GM12873 (cell line): ENCODE measurements at regions not wholly inside any gene's neighbourhood (a gene's known extent, or its start where the extent isn't known, plus 50 kb on each side); places are given as distances from the start of the nearest gene placed in this dataset.

Experiments
- TF ChIP-seq, protein P1 (sequence below): IDR thresholded peaks from 2 replicates; pipeline ENCODE4 v1.5.1; 2012; ENCODE audit warnings: low read depth, mild to moderate bottlenecking, moderate library complexity, low read length, control low read depth; ENCODE audit not compliant: insufficient read depth; ENCODE audit errors: missing control alignments

DNA sequence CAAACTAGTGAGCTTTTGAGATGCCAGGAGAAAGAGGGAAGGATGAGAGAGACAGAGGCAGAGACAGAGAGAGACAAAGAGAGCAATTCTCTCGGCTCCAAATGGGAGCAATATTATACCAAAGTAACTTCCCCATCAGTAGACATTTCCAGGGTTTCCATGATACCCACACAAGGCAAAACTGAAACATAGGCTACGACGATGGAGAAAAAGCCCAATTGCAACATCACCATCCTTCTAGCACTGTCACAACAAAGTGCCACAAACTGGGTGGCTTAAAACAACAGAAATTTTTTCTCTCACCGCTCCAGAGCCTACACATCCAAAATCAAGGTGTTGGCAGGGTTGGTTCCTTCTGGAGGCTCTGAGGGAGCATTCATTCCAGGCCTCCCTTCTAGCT lies 81.4 kb downstream of the KCTD12 start:
- TF ChIP-seq, protein P1, sequence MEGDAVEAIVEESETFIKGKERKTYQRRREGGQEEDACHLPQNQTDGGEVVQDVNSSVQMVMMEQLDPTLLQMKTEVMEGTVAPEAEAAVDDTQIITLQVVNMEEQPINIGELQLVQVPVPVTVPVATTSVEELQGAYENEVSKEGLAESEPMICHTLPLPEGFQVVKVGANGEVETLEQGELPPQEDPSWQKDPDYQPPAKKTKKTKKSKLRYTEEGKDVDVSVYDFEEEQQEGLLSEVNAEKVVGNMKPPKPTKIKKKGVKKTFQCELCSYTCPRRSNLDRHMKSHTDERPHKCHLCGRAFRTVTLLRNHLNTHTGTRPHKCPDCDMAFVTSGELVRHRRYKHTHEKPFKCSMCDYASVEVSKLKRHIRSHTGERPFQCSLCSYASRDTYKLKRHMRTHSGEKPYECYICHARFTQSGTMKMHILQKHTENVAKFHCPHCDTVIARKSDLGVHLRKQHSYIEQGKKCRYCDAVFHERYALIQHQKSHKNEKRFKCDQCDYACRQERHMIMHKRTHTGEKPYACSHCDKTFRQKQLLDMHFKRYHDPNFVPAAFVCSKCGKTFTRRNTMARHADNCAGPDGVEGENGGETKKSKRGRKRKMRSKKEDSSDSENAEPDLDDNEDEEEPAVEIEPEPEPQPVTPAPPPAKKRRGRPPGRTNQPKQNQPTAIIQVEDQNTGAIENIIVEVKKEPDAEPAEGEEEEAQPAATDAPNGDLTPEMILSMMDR: no peak

DNA sequence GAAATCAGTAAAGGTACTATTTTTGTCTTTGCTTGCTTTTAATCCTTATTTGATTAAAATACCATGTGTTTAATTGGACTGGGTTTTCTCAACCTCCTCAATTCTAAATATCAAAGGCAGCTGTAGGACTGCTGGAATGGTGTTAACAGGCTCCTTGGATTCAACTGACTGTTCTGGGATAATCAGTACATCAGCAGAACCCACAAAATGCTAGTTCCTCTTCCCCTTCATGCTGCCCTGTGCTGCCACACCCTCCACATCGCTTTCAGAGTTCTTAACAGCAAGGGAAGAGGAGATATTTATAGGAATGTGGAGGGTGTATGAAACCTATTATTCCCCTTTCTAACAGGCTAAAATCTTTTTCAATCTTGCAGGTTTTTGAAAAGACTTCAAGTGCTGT lies 82.4 kb downstream of the KCTD12 start:
- TF ChIP-seq, protein P1: no peak

DNA sequence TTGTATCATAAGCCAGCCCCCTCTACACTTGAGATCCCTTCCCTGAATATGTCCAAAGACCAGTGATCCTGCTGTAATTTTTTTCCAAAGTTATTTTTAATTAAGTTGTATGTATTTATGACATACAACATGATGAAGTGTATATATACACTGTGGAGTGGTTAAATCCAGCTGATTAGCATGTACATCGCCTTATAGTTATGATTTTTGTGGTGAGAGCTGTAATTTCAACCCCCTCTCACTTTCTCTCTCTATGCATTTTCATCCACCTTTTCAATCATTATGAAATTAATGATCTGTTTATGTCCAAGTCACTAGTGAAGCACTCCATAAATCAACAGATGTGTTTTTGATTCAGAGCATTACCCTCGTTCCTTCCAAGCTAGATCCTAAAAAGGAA lies 85.3 kb downstream of the KCTD12 start:
- TF ChIP-seq, protein P1: no peak

DNA sequence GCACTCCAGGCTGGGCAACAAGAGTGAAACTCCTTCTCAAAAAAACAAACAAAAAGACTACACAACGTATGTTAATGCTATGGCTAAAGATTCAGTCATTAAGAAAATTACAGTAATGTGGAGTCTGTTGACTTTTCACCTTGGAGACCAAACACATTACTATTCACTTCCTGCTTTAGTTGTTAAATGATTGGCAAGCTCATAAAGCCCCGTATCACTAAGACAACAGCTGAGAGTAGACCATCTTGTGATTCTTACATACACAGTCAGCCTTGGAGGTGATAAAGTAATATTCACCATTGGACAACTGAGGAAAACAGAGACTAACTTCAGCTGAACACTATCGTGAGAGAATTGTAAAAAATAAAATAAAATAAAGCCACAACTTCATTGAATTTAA lies 86.5 kb downstream of the KCTD12 start:
- TF ChIP-seq, protein P1: no peak

DNA sequence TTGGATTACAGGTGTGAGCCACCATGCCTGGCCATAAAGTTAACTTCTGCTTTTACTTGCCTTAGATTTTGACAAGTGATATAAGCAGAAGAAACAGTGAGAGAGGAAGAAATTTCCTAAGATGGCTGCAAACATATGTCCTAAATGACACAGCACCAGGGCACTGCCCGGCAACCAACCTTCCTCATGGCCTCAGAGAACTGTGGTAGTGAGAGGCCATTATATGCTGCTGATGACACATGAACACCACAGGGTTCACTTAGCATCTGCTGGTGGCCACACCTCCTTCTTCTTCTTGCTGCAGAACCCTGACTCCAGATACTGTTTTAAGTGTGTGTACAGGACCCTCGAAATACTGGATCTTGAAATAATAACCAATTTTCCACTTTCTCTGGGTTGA lies 88.2 kb downstream of the KCTD12 start:
- TF ChIP-seq, protein P1: no peak

DNA sequence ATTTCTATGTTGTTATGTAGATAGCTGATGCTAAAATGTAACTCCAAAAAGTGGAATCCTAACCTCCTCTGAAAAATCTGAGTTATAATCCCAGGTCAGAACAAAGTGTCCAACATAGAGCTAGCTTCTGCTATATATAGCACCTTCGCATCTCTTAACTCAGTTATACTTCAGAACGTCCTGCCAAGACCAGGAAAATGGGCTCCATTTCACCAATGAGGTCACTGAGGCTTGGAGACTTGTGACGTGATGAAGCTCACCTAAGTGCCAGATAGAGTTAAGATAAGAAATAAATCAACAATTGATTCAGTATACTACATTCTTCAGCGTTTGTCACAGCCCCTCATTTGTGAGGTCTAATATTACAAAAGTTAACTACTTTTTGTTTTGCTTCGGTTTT lies 88.8 kb downstream of the KCTD12 start:
- TF ChIP-seq, protein P1: no peak

DNA sequence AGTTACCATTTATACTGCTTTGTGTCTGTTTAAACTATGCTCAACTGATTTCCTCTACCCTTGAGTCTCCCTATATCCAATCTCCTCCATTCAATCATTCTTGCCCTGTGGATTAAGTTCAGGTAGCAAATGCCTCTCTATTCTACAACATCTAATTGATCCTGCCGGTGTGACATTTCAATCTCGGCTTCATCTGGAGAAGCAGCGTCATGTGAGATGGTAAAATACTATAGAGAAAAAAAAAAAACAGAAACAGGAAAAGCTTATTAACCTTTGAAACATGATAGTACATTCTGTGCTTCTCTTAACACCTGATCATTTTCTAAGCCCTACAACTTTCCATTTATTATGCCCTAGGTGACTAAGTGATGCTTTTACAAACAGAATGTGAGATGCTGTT lies 89.4 kb downstream of the KCTD12 start:
- TF ChIP-seq, protein P1: no peak
